ENCODE measurements at regions not wholly inside any gene's neighbourhood (a gene's known extent, or its start where the extent isn't known, plus 50 kb on each side); places are given as distances from the start of the nearest gene placed in this dataset.

- peak; percentile 26 for TF ChIP-seq CTCF (IDR thresholded peaks at IDR 0.05; ENCODE audit: extremely low read depth, insufficient read depth, missing control alignments)
- in situ Hi-C loops (cut with MboI; ENCODE audit: low pct_unique_long_range_greater_than_20kb, low sequenced_read_pairs, unreplicated experiment) = no loop called here
- DNase-seq (ENCODE audit: low spot score) = no peak
Observed at GRCh38 chr4:60759518-60760245, 440.4 kb upstream of the ADGRL3 start.

GRCh38 chr4:60780874-60781273 lies 419.3 kb upstream of the ADGRL3 start:
- in situ Hi-C loops (cut with MboI; ENCODE audit: low pct_unique_long_range_greater_than_20kb, low sequenced_read_pairs, unreplicated experiment) = no loop called here
- no peak for TF ChIP-seq CTCF (IDR thresholded peaks at IDR 0.05; ENCODE audit: extremely low read depth, insufficient read depth, missing control alignments)
- DNase-seq (ENCODE audit: low spot score) = no peak

GRCh38 chr4:60790608-60791007 lies 409.5 kb upstream of the ADGRL3 start:
- TF ChIP-seq CTCF (IDR thresholded peaks at IDR 0.05; ENCODE audit: extremely low read depth, insufficient read depth, missing control alignments) = no peak
- in situ Hi-C loops (cut with MboI; ENCODE audit: low pct_unique_long_range_greater_than_20kb, low sequenced_read_pairs, unreplicated experiment) = no loop called here
- DNase-seq (ENCODE audit: low spot score) = no peak

- no peak for TF ChIP-seq CTCF (IDR thresholded peaks at IDR 0.05; ENCODE audit: extremely low read depth, insufficient read depth, missing control alignments)
- DNase-seq (ENCODE audit: low spot score) = no peak
- in situ Hi-C loops (cut with MboI; ENCODE audit: low pct_unique_long_range_greater_than_20kb, low sequenced_read_pairs, unreplicated experiment) = no loop called here
Observed at GRCh38 chr4:60794372-60794771, 405.8 kb upstream of the ADGRL3 start.

- in situ Hi-C loops (cut with MboI; ENCODE audit: low pct_unique_long_range_greater_than_20kb, low sequenced_read_pairs, unreplicated experiment) = no loop called here
- TF ChIP-seq CTCF (IDR thresholded peaks at IDR 0.05; ENCODE audit: extremely low read depth, insufficient read depth, missing control alignments) = no peak
- DNase-seq (ENCODE audit: low spot score) = no peak
Observed at GRCh38 chr4:60799214-60799613, 400.9 kb upstream of the ADGRL3 start.

GRCh38 chr4:60800701-60801100 lies 399.4 kb upstream of the ADGRL3 start:
- TF ChIP-seq CTCF (IDR thresholded peaks at IDR 0.05; ENCODE audit: extremely low read depth, insufficient read depth, missing control alignments) = no peak
- no peak for DNase-seq (ENCODE audit: low spot score)
- in situ Hi-C loops (cut with MboI; ENCODE audit: low pct_unique_long_range_greater_than_20kb, low sequenced_read_pairs, unreplicated experiment) = no loop called here

Measured in GM13977 (cell line).